ENCODE measurements at regions not wholly inside any gene's neighbourhood (a gene's known extent, or its start where the extent isn't known, plus 50 kb on each side); places are given as distances from the start of the nearest gene placed in this dataset.

GRCh38 chr2:122096761-122097160 is 341.3 kb downstream of the TSN start:
- TF ChIP-seq CTCF (IDR thresholded peaks at IDR 0.05) (no peak), POLR2A (IDR thresholded peaks at IDR 0.05) (no peak), POLR2AphosphoS5 (IDR thresholded peaks at IDR 0.05) (no peak), EP300 (IDR thresholded peaks at IDR 0.05) (no peak)
